GM23248 (cell line): ENCODE measurements at regions not wholly inside any gene's neighbourhood (a gene's known extent, or its start where the extent isn't known, plus 50 kb on each side); places are given as distances from the start of the nearest gene placed in this dataset.

Source experiments
- EZH2 ChIP-seq: fragments of 200-600 bp; sonication (generic); IDR thresholded peaks from 2 replicates; pipeline ENCODE4 v1.6.1; 2018; ENCODE audit warnings: antibody characterized with exemption, mild to moderate bottlenecking; ENCODE audit not compliant: insufficient read depth, poor library complexity, severe bottlenecking
- EZH2phosphoT487 ChIP-seq: fragments of 200-600 bp; sonication (generic); IDR thresholded peaks from 2 replicates; pipeline ENCODE4 v1.6.1; 2018; ENCODE audit warnings: antibody characterized with exemption, moderate library complexity, mild to moderate bottlenecking, low read depth; ENCODE audit not compliant: insufficient read depth

- TF ChIP-seq EZH2phosphoT487, result no peak
- no peak for TF ChIP-seq EZH2
These were observed 1048.6 kb downstream of the PCDH17 start for GRCh38 chr13:58680115-58680514.
